ENCODE measurements at regions not wholly inside any gene's neighbourhood (a gene's known extent, or its start where the extent isn't known, plus 50 kb on each side); places are given as distances from the start of the nearest gene placed in this dataset.

DNA sequence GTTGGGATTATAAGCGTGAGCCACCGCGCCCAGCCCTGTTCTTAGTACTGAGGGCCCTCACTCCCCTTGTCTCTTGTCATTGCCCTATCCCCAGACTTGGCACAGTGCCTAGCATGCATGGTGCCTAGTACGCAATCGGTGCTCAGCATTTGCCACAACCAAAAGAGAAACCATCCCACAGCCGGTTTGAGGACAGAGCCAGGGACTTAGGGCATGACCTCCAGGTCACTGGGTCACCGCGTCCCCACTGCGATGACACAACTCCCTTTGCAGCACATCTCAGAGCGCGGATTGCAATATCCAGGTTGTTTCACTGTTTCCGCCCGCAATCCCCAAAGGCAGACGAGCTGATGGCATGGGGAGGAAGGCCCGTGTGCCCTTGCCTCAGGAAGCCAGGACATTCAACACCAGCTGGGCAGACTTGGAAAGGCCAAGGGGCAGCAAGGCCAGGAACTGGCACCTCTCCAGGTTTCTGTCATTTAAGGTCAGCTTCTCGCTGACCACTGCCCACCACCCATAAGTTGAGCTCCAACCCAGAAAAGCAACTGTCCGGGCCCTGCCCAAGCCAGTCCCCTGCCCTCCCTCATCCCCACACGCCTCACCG, 274.5 kb downstream of the MRTFB start:
- no peak for TF ChIP-seq EZH2 (IDR thresholded peaks at IDR 0.05; ENCODE audit: low read length, unreplicated experiment)
- TF ChIP-seq CTCF (conservative IDR thresholded peaks at IDR 0.05; ENCODE audit: low read depth, low read length), result no peak

Data from PC-3 (cell line).